HUES48 (cell line): ENCODE measurements at regions not wholly inside any gene's neighbourhood (a gene's known extent, or its start where the extent isn't known, plus 50 kb on each side); places are given as distances from the start of the nearest gene placed in this dataset.
A peak's percentile ranks its signal among the peaks of the same experiment; 100 is the strongest.
"Not testable (repeated sequence)": the region's sequence is repeated elsewhere in the genome, so short reads cannot be mapped to it uniquely, and the experiment has no call there.

Source experiments
- H3K27ac ChIP-seq: one replicate; pipeline ENCODE4 v1.7.0; 2013; ENCODE audit warnings: low read depth, low read length, inconsistent platforms
- H3K27me3 ChIP-seq: 2 replicates; pipeline ENCODE4 v1.6.1; 2013; ENCODE audit warnings: mild to moderate bottlenecking, low read length; ENCODE audit not compliant: control insufficient read depth, insufficient read depth
- H3K36me3 ChIP-seq: 2 replicates; pipeline ENCODE4 v1.6.1; 2013; ENCODE audit warnings: low read length; ENCODE audit not compliant: control insufficient read depth, insufficient read depth
- H3K4me1 ChIP-seq: 2 replicates; pipeline ENCODE4 v1.6.1; 2013; ENCODE audit warnings: mild to moderate bottlenecking, low read length; ENCODE audit not compliant: control insufficient read depth, insufficient read depth
- H3K4me3 ChIP-seq: 2 replicates; pipeline ENCODE4 v1.5.1; 2013; ENCODE audit warnings: mild to moderate bottlenecking, low read depth, low read length
- H3K9ac ChIP-seq: 2 replicates; pipeline ENCODE4 v1.6.1; 2013; ENCODE audit warnings: mild to moderate bottlenecking, low read depth, low read length, moderate library complexity
- H3K9me3 ChIP-seq: 2 replicates; pipeline ENCODE4 v1.6.1; 2013; ENCODE audit warnings: low read length; ENCODE audit not compliant: control insufficient read depth, insufficient read depth

DNA sequence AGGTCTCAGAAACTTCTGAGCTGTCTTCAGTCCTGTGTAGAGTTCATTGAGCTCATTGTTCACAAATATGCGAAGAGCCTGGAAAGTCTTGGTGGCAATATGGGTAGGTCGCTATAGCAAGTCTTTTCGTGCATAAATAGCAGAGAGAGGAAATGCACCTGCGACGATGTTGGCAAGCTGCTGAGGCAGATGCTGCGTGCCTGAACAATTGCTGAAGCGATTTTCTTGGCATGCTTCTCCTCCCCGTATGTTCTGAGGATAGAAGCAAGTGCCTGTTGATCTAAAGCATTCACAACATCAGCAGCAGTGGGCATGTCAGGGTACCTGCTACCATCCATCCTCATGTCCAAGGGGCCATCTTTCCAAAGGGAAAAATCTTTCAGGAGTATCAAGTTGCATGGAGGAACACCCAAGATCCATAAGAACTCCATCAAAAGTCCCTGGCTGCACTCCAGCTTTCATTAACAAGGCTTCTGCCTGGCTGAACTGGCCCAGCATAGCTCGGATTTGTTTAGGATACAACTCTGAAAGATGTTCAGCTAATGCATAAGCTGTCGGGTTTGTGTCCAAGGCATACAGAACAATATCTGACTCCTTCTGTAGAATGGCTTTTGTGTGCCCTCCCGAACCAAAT, 133.1 kb upstream of the LRIG3 start:
- not testable (repeated sequence) for H3K4me3 ChIP-seq, H3K36me3 ChIP-seq, H3K4me1 ChIP-seq, H3K9me3 ChIP-seq, H3K9ac ChIP-seq, H3K27me3 ChIP-seq, H3K27ac ChIP-seq

DNA sequence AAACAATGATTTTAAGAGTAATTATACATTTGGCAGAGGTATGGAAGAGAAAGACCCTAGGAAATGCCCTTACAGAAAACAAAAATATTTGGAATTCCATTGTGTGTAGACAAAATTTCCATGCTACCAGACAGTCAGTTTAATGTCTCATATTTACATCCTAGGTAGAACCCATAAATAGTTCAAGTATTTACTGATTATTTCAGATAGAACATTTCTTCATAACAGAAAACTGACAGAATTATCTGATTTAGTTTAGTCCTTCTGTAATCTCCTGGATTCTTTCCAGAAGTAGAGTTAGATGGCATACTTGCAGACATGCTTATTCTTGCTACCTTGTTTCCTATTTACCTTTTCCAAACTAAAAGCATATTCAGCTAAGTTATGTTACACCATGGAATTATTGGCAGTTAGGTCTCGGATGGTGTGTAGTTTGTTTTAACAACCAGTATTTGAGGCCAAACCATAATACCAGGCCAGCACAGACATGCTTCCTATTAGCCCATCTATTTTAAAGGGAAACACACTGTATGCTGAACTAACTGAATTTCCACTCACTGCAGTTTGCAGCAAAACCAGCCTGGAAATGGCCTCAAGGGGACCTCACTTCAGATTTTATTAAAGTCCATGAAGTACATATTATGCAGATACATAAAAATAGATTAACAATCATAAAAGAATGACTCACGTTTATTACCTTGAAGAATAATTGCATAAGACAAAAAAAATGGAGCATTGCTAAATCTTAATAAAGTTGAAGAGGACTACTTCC, 126.6 kb upstream of the LRIG3 start:
- Histone ChIP-seq H3K27me3 (no peaks in the 10 kb centered on the region), H3K4me1 (peaks cover 19% of the 10 kb centered on the region), H3K36me3 (no peaks in the 10 kb centered on the region), H3K4me3 (no peak overlapping the region), H3K27ac (no peak overlapping the region), H3K9ac (no peak overlapping the region), H3K9me3 (no peaks in the 10 kb centered on the region)

DNA sequence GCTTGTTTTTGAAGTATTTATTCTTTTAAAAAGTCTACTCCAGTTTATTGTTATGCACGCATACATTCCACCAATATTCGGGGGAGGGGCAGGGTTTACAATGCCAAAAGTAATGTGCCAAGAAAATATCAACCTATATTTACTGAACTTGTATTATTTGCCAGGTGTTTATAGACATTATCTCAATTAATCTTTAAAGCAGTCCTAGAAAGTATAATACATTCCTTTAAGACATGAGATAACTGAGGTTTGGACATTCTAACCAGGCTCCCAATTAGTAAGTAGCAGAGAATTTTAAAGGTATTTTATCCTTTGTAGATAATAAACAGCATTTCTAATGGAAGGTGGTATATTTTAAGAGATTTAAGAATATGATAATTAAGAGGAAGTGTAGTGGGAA, 124.5 kb upstream of the LRIG3 start:
- no peaks in the 10 kb centered on the region for H3K27me3 ChIP-seq
- H3K4me1 ChIP-seq = peaks cover 30% of the 10 kb centered on the region
- no peak overlapping the region for H3K9ac ChIP-seq
- no peak overlapping the region for H3K4me3 ChIP-seq
- no peak overlapping the region for H3K27ac ChIP-seq
- H3K36me3 ChIP-seq = no peaks in the 10 kb centered on the region
- H3K9me3 ChIP-seq = no peaks in the 10 kb centered on the region

DNA sequence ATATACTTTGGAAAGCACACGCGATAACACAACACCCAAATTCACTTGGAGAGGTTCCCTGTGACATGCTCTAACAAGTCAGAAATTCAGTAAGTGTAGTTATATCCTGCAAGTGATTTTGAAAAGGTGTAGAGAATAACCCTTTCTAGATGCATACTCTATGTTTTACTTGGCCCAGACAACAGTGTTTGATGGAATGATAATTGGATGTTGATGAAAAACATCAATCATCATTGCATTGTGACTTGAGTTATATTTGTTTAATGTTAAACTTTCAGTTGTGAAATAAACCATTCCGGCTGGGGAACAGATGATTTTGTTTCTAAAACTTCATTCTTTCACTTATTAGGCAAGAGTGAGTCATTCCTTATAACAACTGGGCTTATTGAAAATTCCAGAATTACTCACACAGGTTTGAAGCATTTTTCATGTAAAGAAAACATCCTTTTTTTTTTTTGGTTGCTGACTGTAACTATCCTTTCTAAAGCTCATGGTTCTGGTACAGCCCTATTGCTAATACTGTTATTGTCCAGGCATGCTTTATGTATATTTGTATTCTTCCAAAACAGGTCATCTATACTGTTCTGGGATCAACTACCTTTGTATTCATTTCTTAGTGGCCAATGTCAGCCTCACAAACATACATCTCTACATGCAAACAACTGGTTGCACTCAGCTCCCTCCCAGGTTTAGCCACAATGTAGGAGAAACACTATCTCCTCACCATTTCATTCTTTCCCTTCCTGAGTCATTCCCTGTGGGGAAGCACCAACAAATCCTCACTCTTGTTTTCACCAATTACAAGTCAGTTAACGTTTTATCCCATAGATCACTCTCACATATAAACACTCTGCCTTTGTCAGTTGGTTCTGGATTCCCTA, 121.2 kb upstream of the LRIG3 start:
- Histone ChIP-seq H3K27me3 (no peaks in the 10 kb centered on the region), H3K36me3 (no peaks in the 10 kb centered on the region), H3K4me3 (no peak overlapping the region), H3K9me3 (no peaks in the 10 kb centered on the region), H3K9ac (no peak overlapping the region), H3K27ac (peak overlapping the region; percentile 53), H3K4me1 (peaks cover 30% of the 10 kb centered on the region)

DNA sequence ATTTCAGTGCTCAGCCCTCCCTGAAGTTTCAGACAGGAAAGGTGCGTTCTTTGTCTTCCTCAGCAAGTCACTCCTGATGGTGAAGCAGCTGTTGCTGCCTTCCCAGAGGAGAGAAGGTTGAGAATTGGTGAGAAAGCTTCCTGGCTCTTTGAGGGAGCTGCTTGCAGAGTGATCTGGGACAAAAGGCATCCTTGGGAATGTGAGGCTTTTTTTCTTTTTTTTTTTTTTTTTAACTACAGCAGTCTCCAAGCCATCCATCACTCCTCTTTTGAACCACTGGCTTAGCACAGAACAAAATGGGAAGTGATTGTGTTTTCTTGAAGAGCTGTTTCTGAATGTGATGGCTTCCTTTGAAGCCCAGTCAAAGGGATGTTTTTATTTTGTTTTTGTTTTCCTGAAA, 120.4 kb upstream of the LRIG3 start:
- Histone ChIP-seq H3K4me3 (no peak overlapping the region), H3K4me1 (peaks cover 26% of the 10 kb centered on the region), H3K36me3 (no peaks in the 10 kb centered on the region), H3K27me3 (no peaks in the 10 kb centered on the region), H3K9me3 (no peaks in the 10 kb centered on the region), H3K27ac (peak overlapping the region; percentile 79), H3K9ac (no peak overlapping the region)

DNA sequence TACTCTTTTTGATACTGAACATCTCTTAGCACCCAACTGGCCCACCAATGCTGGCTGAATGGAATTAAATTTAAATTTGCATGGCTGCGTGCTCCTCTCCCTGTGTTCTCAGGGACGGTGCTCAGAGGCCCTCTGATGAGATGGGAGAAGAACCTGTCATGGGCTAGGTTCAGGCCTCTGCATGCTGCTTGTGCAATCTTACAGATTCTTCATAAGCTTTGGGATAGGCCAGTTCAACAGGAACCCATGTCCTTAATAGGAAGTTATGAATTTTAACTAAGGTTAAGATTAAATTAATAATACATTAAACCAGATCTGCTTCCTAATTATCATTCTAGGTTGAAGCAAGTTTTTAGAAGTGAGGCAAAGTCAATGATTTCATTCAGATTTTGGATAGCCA, 119.7 kb upstream of the LRIG3 start:
- H3K4me1 ChIP-seq = peaks cover 21% of the 10 kb centered on the region
- peak overlapping the region; percentile 79 for H3K27ac ChIP-seq
- no peaks in the 10 kb centered on the region for H3K36me3 ChIP-seq
- H3K9ac ChIP-seq = no peak overlapping the region
- no peaks in the 10 kb centered on the region for H3K9me3 ChIP-seq
- H3K27me3 ChIP-seq = no peaks in the 10 kb centered on the region
- no peak overlapping the region for H3K4me3 ChIP-seq

DNA sequence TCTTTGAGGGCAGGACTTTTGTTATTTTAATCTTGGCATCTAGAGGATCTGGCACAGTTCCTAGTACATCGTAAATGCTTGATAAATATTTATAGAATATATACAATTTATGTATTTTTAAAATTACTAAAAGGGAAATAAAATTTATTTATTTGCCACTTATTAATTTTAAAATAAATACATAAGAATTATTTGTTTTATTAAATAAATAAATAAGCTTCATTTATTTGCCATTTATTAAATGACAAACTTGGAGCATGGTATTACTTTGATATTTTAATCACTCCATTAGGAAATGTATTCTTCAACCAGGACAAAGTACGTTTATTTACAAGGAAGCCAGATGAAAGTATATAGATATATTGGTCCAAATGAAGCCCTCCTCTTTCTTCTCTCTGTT, 118.7 kb upstream of the LRIG3 start:
- Histone ChIP-seq H3K36me3 (no peaks in the 10 kb centered on the region), H3K27ac (no peak overlapping the region), H3K9ac (no peak overlapping the region), H3K27me3 (no peaks in the 10 kb centered on the region), H3K4me1 (peaks cover 11% of the 10 kb centered on the region), H3K4me3 (no peak overlapping the region), H3K9me3 (no peaks in the 10 kb centered on the region)

DNA sequence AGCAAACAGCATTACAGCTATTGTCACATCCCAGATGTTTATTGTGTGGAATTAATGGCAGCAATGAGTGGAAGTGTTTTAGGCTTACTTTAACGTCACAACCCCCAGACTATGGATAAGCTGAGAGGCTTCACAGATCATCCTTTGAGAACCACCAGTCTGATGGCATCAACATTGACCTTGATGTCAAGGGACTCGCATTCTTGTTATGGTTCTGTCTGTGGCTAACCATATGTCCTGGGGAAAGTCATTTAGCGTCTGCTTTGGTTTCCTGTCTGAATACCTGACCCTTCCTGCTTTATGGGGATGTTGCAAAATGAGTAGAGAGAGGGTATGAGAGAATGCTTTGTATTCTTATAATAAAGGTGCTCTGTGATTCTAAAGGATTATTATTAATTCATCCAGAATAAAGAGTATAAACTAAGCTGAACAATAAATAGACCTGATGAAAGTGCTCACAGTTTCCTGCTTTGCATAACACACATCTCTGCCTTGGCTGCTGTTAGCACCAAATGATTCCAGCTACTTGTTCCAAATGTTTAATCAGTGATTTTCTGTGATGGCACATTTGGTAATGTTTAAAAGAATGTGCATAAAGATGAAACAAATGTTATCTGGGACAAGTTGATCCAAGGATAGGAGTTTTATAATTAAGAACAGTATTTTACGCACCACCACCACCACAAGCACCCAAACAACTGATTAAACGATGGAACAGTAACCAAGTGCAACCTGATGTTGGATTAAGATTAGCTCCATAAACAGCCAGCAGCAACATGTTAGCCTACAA, 116.9 kb upstream of the LRIG3 start:
- Histone ChIP-seq H3K9ac (no peak overlapping the region), H3K9me3 (no peaks in the 10 kb centered on the region), H3K36me3 (no peaks in the 10 kb centered on the region), H3K27ac (no peak overlapping the region), H3K4me3 (no peak overlapping the region), H3K27me3 (no peaks in the 10 kb centered on the region), H3K4me1 (peaks cover 11% of the 10 kb centered on the region)

DNA sequence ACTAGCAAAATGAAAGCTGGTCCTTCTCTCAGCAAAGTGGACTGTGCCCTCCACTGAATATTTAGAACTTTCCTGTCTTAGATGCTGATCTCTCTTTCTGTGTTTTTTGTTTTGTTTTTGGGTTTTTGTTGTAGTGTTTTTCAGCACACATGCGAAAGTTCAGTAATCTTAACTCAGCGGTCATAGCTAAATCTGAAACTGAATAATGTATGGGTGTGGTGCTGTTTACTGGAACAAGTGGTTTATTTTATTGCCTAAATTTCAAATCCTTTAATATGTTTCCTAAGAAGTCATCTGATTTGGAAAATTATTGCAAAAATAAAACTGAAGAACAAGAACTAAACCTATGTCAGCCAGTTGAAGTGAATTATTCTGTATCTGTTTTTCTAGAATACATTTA, 116.0 kb upstream of the LRIG3 start:
- H3K27me3 ChIP-seq = no peaks in the 10 kb centered on the region
- no peak overlapping the region for H3K9ac ChIP-seq
- H3K9me3 ChIP-seq = no peaks in the 10 kb centered on the region
- peaks cover 11% of the 10 kb centered on the region for H3K4me1 ChIP-seq
- no peak overlapping the region for H3K4me3 ChIP-seq
- no peak overlapping the region for H3K27ac ChIP-seq
- H3K36me3 ChIP-seq = no peaks in the 10 kb centered on the region

DNA sequence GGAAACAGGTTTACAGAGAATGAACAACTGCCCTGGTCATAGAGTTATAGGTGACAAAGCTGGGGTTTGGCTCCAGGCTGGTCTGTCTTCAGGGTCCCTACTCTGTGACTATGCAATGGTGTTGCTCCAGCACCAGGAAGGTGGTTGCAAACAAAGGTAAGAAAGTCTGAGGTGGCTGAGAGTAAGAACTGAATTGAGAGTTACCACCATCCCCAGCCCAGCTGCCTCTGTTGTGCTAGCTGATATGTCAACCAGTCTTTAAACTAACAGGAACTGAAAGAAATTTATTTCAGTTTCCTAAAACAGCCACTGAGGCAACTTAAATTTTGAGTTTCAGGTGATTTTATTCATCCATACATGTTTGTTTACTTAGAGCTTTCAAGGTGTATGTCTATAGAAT, 111.0 kb upstream of the LRIG3 start:
- no peaks in the 10 kb centered on the region for H3K27me3 ChIP-seq
- no peaks in the 10 kb centered on the region for H3K4me1 ChIP-seq
- H3K9me3 ChIP-seq = no peaks in the 10 kb centered on the region
- H3K9ac ChIP-seq = no peak overlapping the region
- no peak overlapping the region for H3K27ac ChIP-seq
- H3K4me3 ChIP-seq = no peak overlapping the region
- no peaks in the 10 kb centered on the region for H3K36me3 ChIP-seq
